ENCODE measurements at regions not wholly inside any gene's neighbourhood (a gene's known extent, or its start where the extent isn't known, plus 50 kb on each side); places are given as distances from the start of the nearest gene placed in this dataset.

- TF ChIP-seq CTCF (IDR thresholded peaks at IDR 0.05) = no peak
- no peak for TF ChIP-seq POLR2A (IDR thresholded peaks at IDR 0.05)
These were observed 125.9 kb upstream of the MLN start for GRCh38 chr6:33929575-33930288.
